Activated T-cell treated with anti-CD3 and anti-CD28 coated beads for 4 hours (primary cell): ENCODE measurements at regions not wholly inside any gene's neighbourhood (a gene's known extent, or its start where the extent isn't known, plus 50 kb on each side); places are given as distances from the start of the nearest gene placed in this dataset.

Source experiments
- DNase-seq: peaks from one replicate; pipeline ENCODE4 v3.0.0-alpha.2; 2020

- no peak for DNase-seq
Observed at GRCh38 chr2:213202011-213202410, 50.6 kb upstream of the IKZF2 start.

- no peak for DNase-seq
Observed at GRCh38 chr2:213205944-213206343, 54.5 kb upstream of the IKZF2 start.

- no peak for DNase-seq
Observed at GRCh38 chr2:213213186-213213585, 61.8 kb upstream of the IKZF2 start.

GRCh38 chr2:213214209-213214608 lies 62.8 kb upstream of the IKZF2 start:
- no peak for DNase-seq

- no peak for DNase-seq
Observed at GRCh38 chr2:213216461-213216860, 65.0 kb upstream of the IKZF2 start.

GRCh38 chr2:213219816-213220215 lies 64.4 kb upstream of the SPAG16 start:
- no peak for DNase-seq

- DNase-seq: no peak
Observed at GRCh38 chr2:213220967-213221603, 63.2 kb upstream of the SPAG16 start.

- DNase-seq: no peak
Observed at GRCh38 chr2:213221957-213222356, 62.3 kb upstream of the SPAG16 start.

- no peak for DNase-seq
Observed at GRCh38 chr2:213224366-213224765, 59.9 kb upstream of the SPAG16 start.

GRCh38 chr2:213225866-213226265 lies 58.4 kb upstream of the SPAG16 start:
- no peak for DNase-seq

- DNase-seq: no peak
Observed at GRCh38 chr2:213227458-213227857, 56.8 kb upstream of the SPAG16 start.

GRCh38 chr2:213228638-213229037 lies 55.6 kb upstream of the SPAG16 start:
- no peak for DNase-seq

GRCh38 chr2:213229814-213230213 lies 54.5 kb upstream of the SPAG16 start:
- DNase-seq: no peak

GRCh38 chr2:213231966-213232365 lies 52.3 kb upstream of the SPAG16 start:
- DNase-seq: no peak

GRCh38 chr2:213232649-213233437 lies 51.4 kb upstream of the SPAG16 start:
- peak; percentile 9 for DNase-seq

- no peak for DNase-seq
Observed at GRCh38 chr2:213233438-213234330, 50.6 kb upstream of the SPAG16 start.
